ENCODE measurements at regions not wholly inside any gene's neighbourhood (a gene's known extent, or its start where the extent isn't known, plus 50 kb on each side); places are given as distances from the start of the nearest gene placed in this dataset.

GRCh38 chr5:57937025-57937424 is 454.4 kb upstream of the ACTBL2 start:
- TF ChIP-seq CTCF (IDR thresholded peaks at IDR 0.05; ENCODE audit: low read depth, low read length, poor library complexity, severe bottlenecking) = no peak
- TF ChIP-seq EZH2phosphoT487 (IDR thresholded peaks at IDR 0.05; ENCODE audit: borderline replicate concordance, low read length) = no peak

Data from DOHH2 (cell line).